CD4-positive, alpha-beta memory T cell (primary cell): ENCODE measurements at regions not wholly inside any gene's neighbourhood (a gene's known extent, or its start where the extent isn't known, plus 50 kb on each side); places are given as distances from the start of the nearest gene placed in this dataset.
A peak's percentile ranks its signal among the peaks of the same experiment; 100 is the strongest.
"Not testable (repeated sequence)": the region's sequence is repeated elsewhere in the genome, so short reads cannot be mapped to it uniquely, and the experiment has no call there.

Source experiments
- CTCF ChIA-PET: fragments of 350-600 bp; sonication (Branson Sonifier 250); formaldehyde crosslinking; loops from one replicate; lab custom pipeline; 2021; ENCODE audit warnings: inconsistent platforms; ENCODE audit not compliant: partially characterized antibody; lab: Charles Lee
- POLR2A ChIA-PET: fragments of 350-600 bp; sonication (Branson Sonifier 250); formaldehyde crosslinking; loops from one replicate; lab custom pipeline; 2021; ENCODE audit not compliant: partially characterized antibody; lab: Charles Lee
- DNase-seq, 5 donors: peaks; one replicate each; pipeline versions ENCODE4 v3.0.0 to v3.0.0-alpha.2; 2020 to 2022; ENCODE audit warnings: mixed read lengths in 1 of 5
- H3K27ac ChIP-seq: one replicate; pipeline ENCODE4 v1.7.0; 2013; ENCODE audit warnings: low read depth, low read length
- H3K27me3 ChIP-seq: 2 replicates; pipeline ENCODE4 v1.7.0; 2013; ENCODE audit warnings: mild to moderate bottlenecking, low read length, moderate library complexity; ENCODE audit not compliant: insufficient read depth
- H3K36me3 ChIP-seq: 2 replicates; pipeline ENCODE4 v1.7.0; 2013; ENCODE audit warnings: mild to moderate bottlenecking, low read length, moderate library complexity; ENCODE audit not compliant: insufficient read depth
- H3K4me1 ChIP-seq: 2 replicates; pipeline ENCODE4 v1.7.0; 2013; ENCODE audit warnings: mild to moderate bottlenecking, low read length, moderate library complexity; ENCODE audit not compliant: insufficient read depth
- H3K4me3 ChIP-seq, 2 donors: one replicate each; pipeline ENCODE4 v1.7.0; 2013; ENCODE audit warnings: low read length in 2 of 2, mild to moderate bottlenecking in 1 of 2
- H3K9me3 ChIP-seq, 2 donors: one replicate each; pipeline ENCODE4 v1.7.0; 2013; ENCODE audit warnings: low read length in 2 of 2, control low read depth in 1 of 2; ENCODE audit not compliant: control insufficient read depth in 1 of 2
- H3K27ac Mint-ChIP-seq, 7 donors: one replicate each; pipeline ENCODE4 v1.8.0; 2020 to 2021; ENCODE audit warnings: mixed read lengths in 7 of 7, mild to moderate bottlenecking in 6 of 7, inconsistent platforms in 3 of 7, moderate library complexity in 3 of 7
- H3K27me3 Mint-ChIP-seq, 2 donors: one replicate each; pipeline ENCODE4 v1.8.0; 2020 to 2021; ENCODE audit warnings: mixed read lengths in 2 of 2
- H3K36me3 Mint-ChIP-seq, 2 donors: one replicate each; pipeline ENCODE4 v1.8.0; 2020 to 2021; ENCODE audit warnings: mixed read lengths in 2 of 2, inconsistent platforms in 1 of 2, mild to moderate bottlenecking in 1 of 2
- H3K4me1 Mint-ChIP-seq, 4 donors: one replicate each; pipeline ENCODE4 v1.8.0; 2020 to 2021; ENCODE audit warnings: mixed read lengths in 4 of 4, mild to moderate bottlenecking in 1 of 4
- H3K4me3 Mint-ChIP-seq, 8 donors: one replicate each; pipeline ENCODE4 v1.8.0; 2020 to 2021; ENCODE audit warnings: mixed read lengths in 8 of 8, mild to moderate bottlenecking in 7 of 8, moderate library complexity in 6 of 8, inconsistent platforms in 3 of 8
- H3K9me3 Mint-ChIP-seq, 8 donors: one replicate each; pipeline ENCODE4 v1.8.0; 2020 to 2021; ENCODE audit warnings: mixed read lengths in 8 of 8, mild to moderate bottlenecking in 5 of 8, inconsistent platforms in 3 of 8, moderate library complexity in 1 of 8
- intact Hi-C: fragments of 100-400 bp; cut with micrococcal nuclease; formaldehyde crosslinking; loops from one replicate; pipeline ENCODE4 v1.15.1; 2023

DNA sequence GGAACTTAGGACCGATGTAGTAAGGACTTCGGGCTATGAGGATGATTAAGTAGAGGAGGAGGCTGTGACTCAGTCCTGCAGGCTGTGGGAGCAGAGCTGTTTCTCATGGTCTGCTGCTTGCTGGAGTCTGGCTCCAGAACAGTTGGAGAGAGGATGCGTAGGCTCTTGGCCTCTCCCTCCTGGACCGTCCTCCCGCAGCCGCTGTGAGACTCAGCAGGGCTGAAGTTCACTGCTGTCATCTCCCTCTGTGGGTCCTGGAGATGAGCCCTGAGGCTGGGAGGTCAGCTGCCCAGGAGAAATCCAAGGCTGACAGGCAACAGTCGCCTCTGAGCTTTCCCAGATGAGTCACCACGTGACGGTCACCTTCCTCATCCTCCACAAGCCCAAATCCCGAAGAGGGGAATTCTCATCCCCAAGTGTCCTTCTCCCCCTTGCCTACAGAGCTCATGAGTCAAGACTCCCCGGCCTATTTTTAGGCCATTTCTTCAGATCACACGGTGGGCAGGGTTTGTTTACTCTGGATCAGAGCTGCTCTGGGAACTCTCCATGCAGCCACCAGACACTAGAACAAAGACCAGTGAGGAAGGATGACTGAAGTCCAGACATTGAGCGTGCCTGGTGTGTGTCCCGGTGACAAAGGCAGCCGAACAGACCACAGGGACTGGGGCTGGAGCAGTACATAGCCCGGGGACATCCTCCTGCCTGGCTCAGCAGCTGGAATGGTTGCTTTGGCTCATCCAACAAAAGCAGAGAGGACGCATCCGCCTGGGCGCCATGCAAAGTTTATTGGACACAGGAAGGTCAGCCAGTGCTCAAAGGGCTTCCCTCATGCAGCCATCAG is 137.3 kb upstream of the ZNF469 start:
- H3K36me3 Mint-ChIP-seq, H3K4me1 Mint-ChIP-seq, H3K4me1 ChIP-seq, H3K9me3 ChIP-seq, H3K27me3 ChIP-seq, H3K4me3 Mint-ChIP-seq, H3K27me3 Mint-ChIP-seq, H3K4me3 ChIP-seq, CTCF ChIA-PET, intact Hi-C loops, H3K27ac ChIP-seq, H3K9me3 Mint-ChIP-seq, H3K36me3 ChIP-seq, POLR2A ChIA-PET, DNase-seq: not testable (repeated sequence)
- peak overlapping the region in 1 of 7 donors; percentile 22 for H3K27ac Mint-ChIP-seq

DNA sequence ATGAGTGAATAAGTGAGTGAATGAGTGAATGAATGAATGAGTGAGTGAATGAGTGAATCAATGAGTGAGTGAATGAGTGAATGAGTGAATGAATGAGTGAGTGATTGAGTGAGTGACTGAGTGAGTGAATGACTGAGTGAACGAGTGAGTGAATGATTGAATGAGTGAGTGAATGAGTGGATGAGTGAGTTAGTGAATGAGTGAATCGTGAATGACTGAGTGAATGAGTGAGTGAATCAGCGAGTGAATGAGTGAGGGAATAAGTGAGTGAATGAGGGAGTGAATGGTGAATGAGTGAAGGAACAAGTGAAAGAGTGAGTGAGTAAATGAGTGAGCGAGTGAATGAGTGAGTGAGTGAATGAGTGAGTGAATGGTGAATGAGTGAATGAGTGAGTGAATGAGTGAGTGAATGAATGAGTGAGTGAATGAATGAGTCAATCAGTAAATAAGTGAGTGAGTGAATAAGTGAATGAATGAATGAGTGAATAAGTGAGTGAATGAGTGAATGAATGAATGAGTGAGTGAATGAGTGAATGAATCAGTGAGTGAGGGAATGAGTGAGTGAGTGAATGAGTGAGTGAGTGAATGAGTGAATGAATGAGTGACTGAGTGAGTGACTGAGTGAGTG is 135.7 kb upstream of the ZNF469 start:
- H3K27ac Mint-ChIP-seq, intact Hi-C loops, H3K36me3 ChIP-seq, H3K9me3 ChIP-seq, H3K4me3 Mint-ChIP-seq, POLR2A ChIA-PET, H3K4me1 ChIP-seq, H3K27me3 ChIP-seq, DNase-seq, H3K4me3 ChIP-seq, H3K36me3 Mint-ChIP-seq, H3K9me3 Mint-ChIP-seq, H3K4me1 Mint-ChIP-seq, H3K27ac ChIP-seq, H3K27me3 Mint-ChIP-seq, CTCF ChIA-PET: not testable (repeated sequence)

DNA sequence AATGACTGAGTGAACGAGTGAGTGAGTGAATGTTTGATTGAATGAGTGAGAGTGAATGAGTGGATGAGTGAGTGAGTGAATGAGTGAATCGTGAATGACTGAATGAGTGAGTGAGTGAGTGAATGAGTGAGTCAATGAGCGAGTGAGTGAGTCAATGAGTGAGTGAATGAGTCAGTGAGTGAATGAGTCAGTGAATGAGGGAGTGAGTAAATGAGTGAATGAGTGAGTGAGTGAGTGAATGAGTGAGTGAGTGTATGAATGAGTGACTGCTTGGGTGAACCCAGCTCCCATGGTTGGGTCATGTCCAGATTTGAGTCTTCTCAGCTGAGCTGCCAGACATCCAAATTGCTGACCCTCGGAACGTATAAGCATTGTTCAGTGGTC is 135.2 kb upstream of the ZNF469 start:
- H3K27me3 ChIP-seq, H3K36me3 Mint-ChIP-seq, H3K4me3 Mint-ChIP-seq, CTCF ChIA-PET, H3K27ac Mint-ChIP-seq, H3K27ac ChIP-seq, H3K36me3 ChIP-seq, H3K9me3 Mint-ChIP-seq, H3K4me1 Mint-ChIP-seq, H3K4me1 ChIP-seq, H3K4me3 ChIP-seq, H3K9me3 ChIP-seq, H3K27me3 Mint-ChIP-seq, intact Hi-C loops, POLR2A ChIA-PET, DNase-seq: not testable (repeated sequence)

DNA sequence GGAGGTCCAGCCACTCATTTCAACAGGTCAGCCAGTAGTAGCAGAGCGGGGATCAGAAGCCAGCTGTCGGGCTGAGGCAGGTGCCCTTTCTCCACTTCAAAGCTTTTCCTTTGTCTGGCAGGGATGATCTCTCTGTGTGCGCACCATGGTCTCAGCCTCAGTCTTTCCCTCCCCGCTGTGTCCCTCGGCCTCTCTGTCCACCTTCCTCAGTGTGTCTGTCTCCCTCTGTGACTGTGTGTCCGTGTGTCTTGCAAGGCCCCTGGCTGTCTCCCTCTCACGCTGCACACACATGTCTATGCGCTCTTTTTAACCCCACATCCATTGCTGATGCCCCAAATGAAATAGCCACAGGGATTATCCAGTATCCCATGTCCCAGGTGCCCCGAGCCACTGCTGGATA is 134.0 kb upstream of the ZNF469 start:
- H3K27ac Mint-ChIP-seq, H3K4me3 ChIP-seq, DNase-seq, H3K9me3 Mint-ChIP-seq, H3K27me3 ChIP-seq, H3K4me3 Mint-ChIP-seq, H3K9me3 ChIP-seq, CTCF ChIA-PET, H3K36me3 ChIP-seq, H3K36me3 Mint-ChIP-seq, intact Hi-C loops, H3K4me1 ChIP-seq, H3K4me1 Mint-ChIP-seq, H3K27ac ChIP-seq, POLR2A ChIA-PET, H3K27me3 Mint-ChIP-seq: not testable (repeated sequence)

DNA sequence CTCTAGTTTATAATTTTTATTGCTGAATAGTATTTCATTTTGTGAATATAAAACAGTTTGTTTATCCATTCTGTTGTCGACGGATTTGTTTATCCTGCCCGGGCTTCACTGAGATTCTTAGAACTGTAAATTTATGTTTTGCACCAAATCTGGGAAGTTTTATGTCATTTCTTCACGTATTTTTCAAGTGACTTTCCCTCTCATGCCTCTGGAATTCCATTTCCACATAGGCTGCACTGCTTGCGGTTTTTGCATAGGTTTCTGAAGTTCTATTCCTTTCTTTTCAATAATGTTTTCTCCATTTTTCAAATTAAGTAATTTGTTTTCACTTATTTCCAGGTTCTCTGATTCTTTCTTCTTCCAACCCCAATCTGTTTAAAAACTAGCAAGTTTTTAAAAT is 132.4 kb upstream of the ZNF469 start:
- H3K27me3 Mint-ChIP-seq, H3K4me1 Mint-ChIP-seq, H3K27ac ChIP-seq, H3K36me3 Mint-ChIP-seq, H3K27me3 ChIP-seq, DNase-seq, H3K4me1 ChIP-seq, POLR2A ChIA-PET, H3K9me3 ChIP-seq, CTCF ChIA-PET, H3K27ac Mint-ChIP-seq, intact Hi-C loops, H3K9me3 Mint-ChIP-seq, H3K4me3 ChIP-seq, H3K4me3 Mint-ChIP-seq, H3K36me3 ChIP-seq: not testable (repeated sequence)

DNA sequence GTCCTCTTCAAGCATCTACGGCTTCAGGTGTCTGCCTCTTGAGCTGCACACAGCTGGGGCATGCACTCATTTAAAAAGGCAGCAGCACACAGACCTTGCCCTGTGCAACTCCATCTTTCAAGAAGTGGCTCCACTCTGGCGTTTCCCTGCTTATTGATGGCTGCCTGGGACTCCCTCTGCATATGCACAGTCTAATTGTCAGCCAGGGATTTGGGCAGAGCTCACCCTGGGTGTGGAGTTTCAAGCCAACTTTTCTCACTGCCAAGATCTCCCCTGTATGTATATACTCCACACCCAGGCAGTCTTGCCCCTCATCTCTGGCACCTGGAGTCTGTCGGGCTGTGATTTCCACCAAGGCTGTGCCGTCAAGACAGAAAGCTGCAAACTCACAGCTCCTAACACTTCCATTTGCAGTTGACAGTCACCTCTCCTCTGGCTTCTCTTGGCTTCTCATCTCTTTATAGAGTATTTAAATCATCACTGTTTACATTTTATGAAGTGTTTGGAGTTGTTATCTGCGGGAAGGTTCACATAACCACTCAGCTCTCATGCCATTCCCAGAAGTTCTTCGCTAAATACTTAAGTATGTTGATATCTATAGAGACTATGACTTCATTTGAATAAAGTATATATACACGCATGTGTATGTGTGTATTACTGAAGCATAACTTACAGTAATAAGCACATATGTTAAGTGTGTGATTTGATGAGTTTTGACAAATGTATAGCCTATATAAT is 130.5 kb upstream of the ZNF469 start:
- H3K36me3 Mint-ChIP-seq, POLR2A ChIA-PET, H3K4me1 Mint-ChIP-seq, H3K4me3 ChIP-seq, CTCF ChIA-PET, H3K27ac ChIP-seq, H3K4me3 Mint-ChIP-seq, H3K4me1 ChIP-seq, intact Hi-C loops, H3K27ac Mint-ChIP-seq, H3K27me3 ChIP-seq, DNase-seq, H3K36me3 ChIP-seq, H3K9me3 ChIP-seq: not testable (repeated sequence)
- Mint-ChIP-seq H3K27me3 (peaks cover 8 to 18% of the 10 kb centered on the region in 2 donors), H3K9me3 (peaks cover 0 to 15% (median 2%) of the 10 kb centered on the region in 8 donors)

DNA sequence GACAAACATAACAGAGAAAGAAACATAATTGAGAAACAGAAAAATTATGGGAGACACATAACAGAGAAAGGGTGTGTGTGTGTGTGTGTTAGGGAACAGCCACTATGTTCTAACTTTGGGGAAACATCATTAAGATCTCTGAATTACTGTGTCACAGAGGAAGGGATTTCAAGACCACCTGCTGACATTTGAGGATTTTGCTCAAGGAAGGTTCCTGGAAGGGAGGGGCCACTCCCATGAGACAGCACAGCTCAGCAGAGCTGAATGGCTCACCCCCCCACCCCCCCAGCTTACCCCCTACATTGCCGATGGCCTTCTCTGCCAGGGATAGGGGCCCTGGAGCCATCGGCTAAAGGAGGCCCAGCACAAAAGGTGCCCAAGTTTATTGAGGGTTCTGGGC is 124.6 kb upstream of the ZNF469 start:
- H3K27ac Mint-ChIP-seq, H3K9me3 ChIP-seq, CTCF ChIA-PET, H3K4me3 ChIP-seq, DNase-seq, H3K4me1 ChIP-seq, H3K36me3 Mint-ChIP-seq, H3K4me1 Mint-ChIP-seq, intact Hi-C loops, H3K4me3 Mint-ChIP-seq, POLR2A ChIA-PET, H3K36me3 ChIP-seq, H3K27ac ChIP-seq, H3K27me3 ChIP-seq: not testable (repeated sequence)
- H3K9me3 Mint-ChIP-seq = peaks cover 0 to 15% (median 2%) of the 10 kb centered on the region in 8 donors
- peaks cover 20 to 28% of the 10 kb centered on the region in 2 donors for H3K27me3 Mint-ChIP-seq
